Central memory CD8-positive, alpha-beta T cell (primary cell): ENCODE measurements at regions not wholly inside any gene's neighbourhood (a gene's known extent, or its start where the extent isn't known, plus 50 kb on each side); places are given as distances from the start of the nearest gene placed in this dataset.
"Not testable (repeated sequence)": the region's sequence is repeated elsewhere in the genome, so short reads cannot be mapped to it uniquely, and the experiment has no call there.

ENCODE experiments used
- ATAC-seq: fragments of 150-1000 bp; cut with Tn5 transposase; replicated peaks from 2 replicates; pipeline ENCODE4 v1.10.0; 2022; ENCODE audit warnings: mild to moderate bottlenecking, moderate FRiP score, moderate number of reproducible peaks; ENCODE audit not compliant: poor library complexity, severe bottlenecking; ENCODE audit errors: extremely low read depth
- DNase-seq, 2 donors: peaks; one replicate each; pipeline ENCODE4 v3.0.0; 2021; ENCODE audit warnings: low spot score in 2 of 2
- H3K27ac Mint-ChIP-seq: one replicate; pipeline ENCODE4 v1.8.0; 2022; ENCODE audit warnings: low read depth, mild to moderate bottlenecking, moderate library complexity, mixed read lengths
- H3K27me3 Mint-ChIP-seq: one replicate; pipeline ENCODE4 v1.8.0; 2022; ENCODE audit warnings: mixed read lengths
- H3K36me3 Mint-ChIP-seq: one replicate; pipeline ENCODE4 v1.8.0; 2022; ENCODE audit warnings: mild to moderate bottlenecking, moderate library complexity, mixed read lengths; ENCODE audit not compliant: insufficient read depth
- H3K4me1 Mint-ChIP-seq: one replicate; pipeline ENCODE4 v1.8.0; 2022; ENCODE audit warnings: mixed read lengths
- H3K4me3 Mint-ChIP-seq: one replicate; pipeline ENCODE4 v1.8.0; 2022; ENCODE audit warnings: mild to moderate bottlenecking, moderate library complexity, mixed read lengths
- H3K9me3 Mint-ChIP-seq: one replicate; pipeline ENCODE4 v1.8.0; 2022; ENCODE audit warnings: mixed read lengths

DNA sequence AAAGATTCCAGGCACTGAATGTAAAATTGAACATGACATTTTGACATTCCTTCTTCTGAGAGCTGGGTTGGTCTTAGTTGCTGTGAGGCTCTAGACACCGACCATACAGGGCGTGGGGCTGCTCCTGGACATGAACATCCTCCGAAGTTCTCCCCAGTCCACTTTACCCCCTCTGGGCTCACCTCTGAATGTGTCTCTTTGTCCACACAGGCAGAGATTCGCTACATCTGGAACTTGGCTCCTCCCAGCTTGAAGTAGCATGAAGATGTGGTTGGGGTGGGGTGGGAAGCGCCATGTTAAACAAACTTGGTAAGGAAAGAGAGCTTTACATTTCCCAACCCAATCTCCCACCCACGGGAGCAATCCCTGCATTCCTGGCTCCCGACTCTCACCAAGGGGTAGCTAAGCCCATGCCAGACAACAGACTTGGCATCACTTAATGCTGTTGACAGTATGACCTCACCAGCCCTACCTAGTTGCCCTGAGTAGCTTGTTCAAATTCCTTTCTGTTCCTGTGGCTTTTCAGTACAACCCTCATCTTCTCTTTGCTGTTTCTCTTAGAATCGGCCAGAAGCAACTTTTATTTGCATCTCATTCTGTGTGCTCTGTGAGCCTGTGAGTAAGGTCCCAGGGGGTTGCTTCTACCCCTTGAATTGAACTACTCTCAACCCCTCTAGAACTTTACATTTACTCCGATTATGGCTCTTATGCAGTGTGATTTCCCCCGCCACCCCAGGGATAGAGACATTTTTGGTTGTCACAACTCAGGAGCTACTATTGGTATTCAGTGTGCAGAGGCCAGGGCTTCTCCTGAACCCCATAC, 211.4 kb downstream of the SEC23IP start:
- DNase-seq, result no peak
- Mint-ChIP-seq H3K27ac (no peak overlapping the region), H3K36me3 (no peaks in the 10 kb centered on the region), H3K27me3 (peaks cover 50% of the 10 kb centered on the region), H3K4me3 (no peak overlapping the region), H3K4me1 (no peaks in the 10 kb centered on the region), H3K9me3 (no peaks in the 10 kb centered on the region)
- no peak for ATAC-seq

GRCh38 chr10:120105001-120105400, 212.5 kb downstream of the SEC23IP start:
- H3K4me1 Mint-ChIP-seq, result no peaks in the 10 kb centered on the region
- ATAC-seq, result no peak
- H3K36me3 Mint-ChIP-seq, result no peaks in the 10 kb centered on the region
- no peak for DNase-seq
- H3K27ac Mint-ChIP-seq, result no peak overlapping the region
- peaks cover 41% of the 10 kb centered on the region for H3K27me3 Mint-ChIP-seq
- H3K9me3 Mint-ChIP-seq, result no peaks in the 10 kb centered on the region
- H3K4me3 Mint-ChIP-seq, result no peak overlapping the region

- H3K9me3 Mint-ChIP-seq, result no peaks in the 10 kb centered on the region
- ATAC-seq, result no peak
- H3K27ac Mint-ChIP-seq, result no peak overlapping the region
These were observed 213.0 kb downstream of the SEC23IP start for GRCh38 chr10:120105492-120105891.

GRCh38 chr10:120108916-120109315, 216.4 kb downstream of the SEC23IP start:
- H3K27ac Mint-ChIP-seq, result no peak overlapping the region
- H3K27me3 Mint-ChIP-seq, result peaks cover 24% of the 10 kb centered on the region
- H3K4me3 Mint-ChIP-seq, result no peak overlapping the region
- ATAC-seq, result no peak
- DNase-seq, result no peak
- no peaks in the 10 kb centered on the region for H3K9me3 Mint-ChIP-seq
- H3K4me1 Mint-ChIP-seq, result no peaks in the 10 kb centered on the region
- no peaks in the 10 kb centered on the region for H3K36me3 Mint-ChIP-seq

More at GRCh38 chr10:120105492-120105891, 213.0 kb downstream of the SEC23IP start:
- Mint-ChIP-seq H3K36me3 (no peaks in the 10 kb centered on the region), H3K4me3 (no peak overlapping the region), H3K27me3 (peaks cover 40% of the 10 kb centered on the region), H3K4me1 (no peaks in the 10 kb centered on the region)
- no peak for DNase-seq

DNA sequence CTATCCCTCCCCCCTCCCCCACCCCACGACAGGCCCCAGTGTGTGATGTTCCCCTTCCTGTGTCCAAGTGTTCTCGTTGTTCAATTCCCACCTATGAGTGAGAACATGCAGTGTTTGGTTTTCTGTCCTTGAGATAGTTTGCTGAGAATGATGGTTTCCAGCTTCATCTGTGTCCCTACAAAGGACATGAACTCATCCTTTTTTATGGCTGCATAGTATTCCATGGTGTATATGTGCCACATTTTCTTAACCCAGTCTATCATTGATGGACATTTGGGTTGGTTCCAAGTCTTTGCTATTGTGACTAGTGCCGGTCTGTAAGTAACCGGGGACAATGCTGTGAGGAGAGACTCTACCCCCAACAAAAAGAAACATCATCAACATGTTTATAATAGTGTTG, 217.2 kb downstream of the SEC23IP start:
- not testable (repeated sequence) for ATAC-seq, H3K27ac Mint-ChIP-seq, DNase-seq, H3K36me3 Mint-ChIP-seq, H3K9me3 Mint-ChIP-seq, H3K4me1 Mint-ChIP-seq, H3K4me3 Mint-ChIP-seq
- peaks cover 24% of the 10 kb centered on the region for H3K27me3 Mint-ChIP-seq

- Mint-ChIP-seq H3K4me3 (no peak overlapping the region), H3K36me3 (no peaks in the 10 kb centered on the region), H3K9me3 (no peaks in the 10 kb centered on the region), H3K27ac (no peak overlapping the region), H3K27me3 (peaks cover 24% of the 10 kb centered on the region), H3K4me1 (no peaks in the 10 kb centered on the region)
- ATAC-seq (no peak), DNase-seq (no peak)
These were observed 217.7 kb downstream of the SEC23IP start for GRCh38 chr10:120110196-120110595.

DNA sequence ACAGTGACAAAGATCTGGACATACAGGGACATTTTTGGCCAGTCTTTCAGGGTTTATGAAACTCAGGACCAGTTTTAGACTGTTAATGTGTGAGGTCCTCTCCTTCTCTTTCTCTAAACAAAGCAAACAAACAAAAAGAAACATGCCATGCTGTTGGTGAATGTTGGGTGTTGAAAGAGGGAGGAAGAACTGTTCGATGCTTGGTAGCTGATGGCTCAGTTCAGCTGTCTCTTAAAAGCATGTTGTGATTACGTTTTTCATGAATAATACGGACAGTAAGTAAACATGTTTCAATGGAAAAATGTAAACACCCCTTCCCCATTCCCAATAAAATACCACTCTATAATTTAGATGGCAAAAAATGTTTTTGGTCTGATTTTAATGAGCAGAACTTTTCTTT, 219.1 kb downstream of the SEC23IP start:
- H3K36me3 Mint-ChIP-seq, result no peaks in the 10 kb centered on the region
- no peaks in the 10 kb centered on the region for H3K4me1 Mint-ChIP-seq
- no peak for DNase-seq
- no peak for ATAC-seq
- H3K27ac Mint-ChIP-seq, result no peak overlapping the region
- peaks cover 26% of the 10 kb centered on the region for H3K27me3 Mint-ChIP-seq
- H3K4me3 Mint-ChIP-seq, result no peak overlapping the region
- no peaks in the 10 kb centered on the region for H3K9me3 Mint-ChIP-seq

- Mint-ChIP-seq H3K4me1 (no peaks in the 10 kb centered on the region), H3K9me3 (no peaks in the 10 kb centered on the region), H3K27ac (no peak overlapping the region), H3K4me3 (no peak overlapping the region), H3K27me3 (peaks cover 29% of the 10 kb centered on the region), H3K36me3 (no peaks in the 10 kb centered on the region)
- ATAC-seq, result no peak
- no peak for DNase-seq
These were observed 220.3 kb downstream of the SEC23IP start for GRCh38 chr10:120112809-120113208.

- H3K4me1 Mint-ChIP-seq, result no peaks in the 10 kb centered on the region
- peaks cover 8% of the 10 kb centered on the region for H3K9me3 Mint-ChIP-seq
- H3K4me3 Mint-ChIP-seq, result no peak overlapping the region
- H3K27me3 Mint-ChIP-seq, result peaks cover 57% of the 10 kb centered on the region
- no peak for ATAC-seq
- H3K36me3 Mint-ChIP-seq, result no peaks in the 10 kb centered on the region
- H3K27ac Mint-ChIP-seq, result no peak overlapping the region
- DNase-seq, result no peak
These were observed 223.4 kb downstream of the SEC23IP start for GRCh38 chr10:120115959-120116358.

DNA sequence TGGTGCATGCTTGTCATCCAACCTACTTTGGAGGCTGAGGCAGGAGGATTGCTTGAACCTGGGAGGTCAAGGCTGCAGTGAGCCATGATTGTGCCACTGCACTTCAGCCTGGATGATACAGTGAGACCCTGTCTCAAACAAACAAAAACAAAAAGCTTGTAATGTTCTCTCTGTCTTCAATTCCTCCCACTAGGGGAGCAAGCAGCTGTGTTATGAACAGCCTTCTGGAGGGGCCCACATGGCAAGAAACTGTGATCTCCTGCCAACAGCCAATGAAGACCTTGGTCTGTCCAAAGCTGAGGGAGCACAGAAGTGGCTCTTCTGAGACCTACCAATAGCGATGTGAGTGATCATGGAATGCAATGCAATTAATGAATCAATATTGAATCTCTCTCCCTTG, 229.2 kb downstream of the SEC23IP start:
- no peak overlapping the region for H3K4me3 Mint-ChIP-seq
- H3K36me3 Mint-ChIP-seq, result no peaks in the 10 kb centered on the region
- no peaks in the 10 kb centered on the region for H3K4me1 Mint-ChIP-seq
- peaks cover 8% of the 10 kb centered on the region for H3K9me3 Mint-ChIP-seq
- H3K27me3 Mint-ChIP-seq, result peaks cover 53% of the 10 kb centered on the region
- DNase-seq, result no peak
- no peak for ATAC-seq
- H3K27ac Mint-ChIP-seq, result no peak overlapping the region

DNA sequence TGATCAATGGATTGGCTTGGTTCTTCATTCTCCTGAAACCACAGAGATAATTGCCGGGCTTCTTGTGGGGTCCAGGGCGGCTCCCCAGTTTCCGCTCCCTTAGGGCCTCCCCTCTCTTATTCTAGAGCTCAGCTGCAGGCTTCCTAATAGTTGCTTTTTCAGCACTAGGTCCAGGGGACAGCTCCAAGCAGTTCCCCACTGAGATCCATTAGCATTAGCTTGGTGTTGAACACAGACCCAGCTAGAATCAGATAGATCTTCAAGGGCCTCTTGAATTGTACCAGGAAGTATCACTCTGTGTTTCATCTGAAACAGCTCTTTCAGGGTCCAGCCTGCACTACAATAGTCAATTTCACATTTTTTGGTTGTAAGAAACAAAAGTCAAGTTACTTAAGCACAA, 238.7 kb downstream of the SEC23IP start:
- H3K9me3 Mint-ChIP-seq, result no peaks in the 10 kb centered on the region
- no peaks in the 10 kb centered on the region for H3K36me3 Mint-ChIP-seq
- DNase-seq (no peak), ATAC-seq (no peak)
- no peak overlapping the region for H3K4me3 Mint-ChIP-seq
- peaks cover 40% of the 10 kb centered on the region for H3K27me3 Mint-ChIP-seq
- H3K27ac Mint-ChIP-seq, result no peak overlapping the region
- no peaks in the 10 kb centered on the region for H3K4me1 Mint-ChIP-seq

DNA sequence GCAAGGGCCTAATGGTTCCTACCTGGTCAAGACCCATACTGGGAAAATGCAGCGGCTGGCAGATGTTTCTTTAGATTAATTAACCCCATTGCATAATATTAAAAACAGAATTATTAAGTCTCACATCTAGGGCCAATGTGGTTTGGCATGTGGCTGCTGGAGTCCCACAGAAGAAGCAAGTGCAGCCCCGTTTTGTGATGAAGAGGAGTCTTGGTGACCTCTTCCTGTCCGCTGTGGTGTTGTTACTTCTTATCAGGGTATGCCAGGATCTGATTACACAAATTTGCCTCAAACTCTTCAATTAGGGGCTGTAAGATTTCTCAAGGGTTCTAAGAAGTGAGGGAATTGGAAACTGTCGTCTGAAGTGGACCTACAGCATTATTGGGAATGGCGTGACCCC, 240.3 kb downstream of the SEC23IP start:
- no peak overlapping the region for H3K4me3 Mint-ChIP-seq
- H3K4me1 Mint-ChIP-seq, result no peaks in the 10 kb centered on the region
- no peaks in the 10 kb centered on the region for H3K36me3 Mint-ChIP-seq
- ATAC-seq, result no peak
- no peak for DNase-seq
- no peaks in the 10 kb centered on the region for H3K9me3 Mint-ChIP-seq
- H3K27me3 Mint-ChIP-seq, result peaks cover 40% of the 10 kb centered on the region
- H3K27ac Mint-ChIP-seq, result no peak overlapping the region

DNA sequence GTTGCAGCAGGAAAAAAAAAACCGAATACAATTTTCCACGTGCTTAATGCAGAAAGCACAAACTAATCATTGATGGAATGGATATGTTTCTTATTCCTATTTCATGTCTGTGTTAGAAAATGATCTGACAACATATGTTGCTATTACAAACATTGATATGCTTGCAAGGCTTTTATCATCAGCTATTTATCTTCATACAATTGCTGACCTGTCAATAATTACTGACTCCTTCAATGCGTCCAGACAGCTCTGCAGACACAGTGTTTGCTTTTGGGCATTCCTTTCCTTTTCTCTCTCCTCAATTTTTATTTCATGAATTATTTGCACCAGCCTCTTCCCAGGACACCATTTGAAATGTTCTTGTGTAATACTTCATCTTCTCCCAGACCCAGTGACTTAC, 246.2 kb downstream of the SEC23IP start:
- Mint-ChIP-seq H3K9me3 (no peaks in the 10 kb centered on the region), H3K27ac (no peak overlapping the region), H3K4me1 (no peaks in the 10 kb centered on the region), H3K27me3 (peaks cover 57% of the 10 kb centered on the region), H3K36me3 (no peaks in the 10 kb centered on the region), H3K4me3 (no peak overlapping the region)
- DNase-seq (no peak), ATAC-seq (no peak)
